GM21360 (cell line): ENCODE measurements at regions not wholly inside any gene's neighbourhood (a gene's known extent, or its start where the extent isn't known, plus 50 kb on each side); places are given as distances from the start of the nearest gene placed in this dataset.
"Not testable (repeated sequence)": the region's sequence is repeated elsewhere in the genome, so short reads cannot be mapped to it uniquely, and the experiment has no call there.

Experiments
- ATAC-seq: cut with Tn5 transposase; IDR thresholded peaks from one replicate; pipeline ENCODE4 v1.9.1; 2021; ENCODE audit warnings: mild to moderate bottlenecking, moderate library complexity; ENCODE audit not compliant: unreplicated experiment

- ATAC-seq: no peak
These were observed 135.7 kb upstream of the COX7C start for GRCh38 chr5:86482008-86482407.

GRCh38 chr5:86493777-86494176 is 124.0 kb upstream of the COX7C start:
- no peak for ATAC-seq

GRCh38 chr5:86500947-86501346 is 116.8 kb upstream of the COX7C start:
- ATAC-seq: no peak

- no peak for ATAC-seq
These were observed 110.2 kb upstream of the COX7C start for GRCh38 chr5:86507574-86507973.

DNA sequence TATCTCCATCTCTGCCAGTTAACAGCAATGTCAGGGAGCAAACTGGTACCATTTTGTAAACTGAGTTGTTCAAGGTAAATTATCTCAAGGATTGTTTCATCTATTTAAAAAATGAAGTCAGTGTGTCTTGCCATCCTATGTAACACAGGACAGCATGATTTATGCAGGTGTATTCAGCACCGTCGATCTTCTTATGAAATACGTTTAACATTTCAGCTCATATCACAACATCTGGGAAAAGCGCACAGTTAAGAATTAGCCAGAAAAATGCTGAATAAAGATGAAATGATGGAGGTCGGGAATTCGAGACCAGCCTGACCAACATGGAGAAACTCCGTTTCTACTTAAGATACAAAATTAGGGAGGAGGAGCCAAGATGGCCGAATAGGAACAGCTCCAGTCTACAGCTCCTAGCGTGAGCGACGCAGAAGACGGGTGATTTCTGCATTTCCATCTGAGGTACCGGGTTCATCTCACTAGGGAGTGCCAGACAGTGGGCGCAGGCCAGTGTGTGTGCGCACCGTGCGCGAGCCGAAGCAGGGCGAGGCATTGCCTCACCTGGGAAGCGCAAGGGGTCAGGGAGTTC is 107.3 kb upstream of the COX7C start:
- not testable (repeated sequence) for ATAC-seq

DNA sequence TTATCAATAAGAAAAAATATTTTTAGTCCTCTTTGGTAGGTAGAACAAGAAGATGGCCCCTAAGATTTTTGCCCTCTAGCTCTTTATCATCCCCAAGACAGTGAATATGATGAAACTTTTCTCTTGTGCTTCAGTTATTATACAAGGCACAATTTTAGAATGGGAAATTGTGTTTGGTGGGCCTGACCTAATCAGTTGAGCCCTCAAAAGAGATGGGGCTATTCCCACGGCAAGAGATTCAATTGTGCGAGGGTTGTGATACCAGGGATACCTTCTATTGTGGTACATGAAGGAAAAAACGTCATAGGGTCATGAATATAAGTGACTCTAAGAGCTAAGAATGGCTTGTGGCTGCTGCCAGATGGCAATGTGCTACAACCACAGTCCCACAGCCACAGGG is 94.0 kb upstream of the COX7C start:
- no peak for ATAC-seq

GRCh38 chr5:86525622-86526021 is 92.1 kb upstream of the COX7C start:
- ATAC-seq: no peak

GRCh38 chr5:86526811-86527348 is 90.9 kb upstream of the COX7C start:
- ATAC-seq: no peak

- no peak for ATAC-seq
These were observed 85.3 kb upstream of the COX7C start for GRCh38 chr5:86532429-86532828.

GRCh38 chr5:86536396-86536795 is 81.3 kb upstream of the COX7C start:
- ATAC-seq: no peak

DNA sequence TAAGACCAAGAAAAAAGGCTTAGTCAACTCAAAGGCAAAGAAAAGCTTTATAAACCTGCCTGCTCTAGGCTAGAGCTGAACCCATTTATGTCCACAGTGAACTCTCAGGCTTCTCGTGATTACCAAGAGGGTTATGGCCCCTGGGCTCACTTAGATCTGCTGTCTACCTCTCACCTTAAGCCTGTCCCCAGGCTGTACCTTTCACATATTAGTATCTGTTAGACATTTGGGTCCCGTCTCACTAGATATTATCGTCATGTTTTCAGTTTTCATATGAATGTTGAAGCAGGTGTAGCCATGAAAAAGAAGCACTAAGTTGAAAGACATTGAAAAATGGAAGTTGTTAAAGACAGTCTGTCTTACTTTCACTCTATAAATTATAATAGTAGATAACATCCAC is 75.2 kb upstream of the COX7C start:
- ATAC-seq: no peak

- ATAC-seq: no peak
These were observed 71.7 kb upstream of the COX7C start for GRCh38 chr5:86546044-86546443.

DNA sequence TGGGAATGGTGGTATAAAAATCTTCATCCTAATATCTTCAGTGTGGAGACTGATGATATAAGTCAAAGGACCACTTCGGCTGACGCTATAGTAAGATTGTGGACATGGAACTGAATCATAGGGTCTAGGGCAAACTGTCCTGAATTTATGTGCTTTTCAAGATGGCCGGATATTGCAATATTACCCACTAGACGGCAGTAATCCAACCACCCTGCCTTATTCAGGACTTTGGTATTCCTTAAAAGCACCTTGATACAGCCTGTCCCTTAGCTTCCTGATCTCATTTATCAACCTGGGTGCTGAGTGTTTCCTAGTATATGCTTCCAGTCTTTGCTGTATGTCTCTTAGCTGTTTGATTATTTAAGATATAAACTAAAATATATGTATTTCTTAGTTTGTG is 71.2 kb upstream of the COX7C start:
- no peak for ATAC-seq

DNA sequence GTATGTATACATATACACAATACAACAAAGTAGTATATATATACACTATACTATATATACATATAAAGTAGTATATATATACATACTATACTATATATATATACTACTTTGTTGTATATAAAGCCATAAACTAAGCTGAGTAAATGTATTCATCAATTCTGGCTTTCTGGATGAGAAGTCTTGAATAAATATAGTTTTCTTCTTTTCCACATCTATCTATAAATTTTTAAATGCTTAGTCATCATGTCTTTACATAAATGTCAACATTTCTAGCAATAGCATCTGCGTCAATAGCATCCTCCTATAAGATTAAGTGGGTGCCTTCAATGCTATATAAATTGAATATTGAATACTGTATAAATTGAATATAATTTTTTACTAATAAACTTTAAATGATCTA is 63.1 kb upstream of the COX7C start:
- no peak for ATAC-seq

- ATAC-seq: no peak
These were observed 59.8 kb upstream of the COX7C start for GRCh38 chr5:86557920-86558319.

DNA sequence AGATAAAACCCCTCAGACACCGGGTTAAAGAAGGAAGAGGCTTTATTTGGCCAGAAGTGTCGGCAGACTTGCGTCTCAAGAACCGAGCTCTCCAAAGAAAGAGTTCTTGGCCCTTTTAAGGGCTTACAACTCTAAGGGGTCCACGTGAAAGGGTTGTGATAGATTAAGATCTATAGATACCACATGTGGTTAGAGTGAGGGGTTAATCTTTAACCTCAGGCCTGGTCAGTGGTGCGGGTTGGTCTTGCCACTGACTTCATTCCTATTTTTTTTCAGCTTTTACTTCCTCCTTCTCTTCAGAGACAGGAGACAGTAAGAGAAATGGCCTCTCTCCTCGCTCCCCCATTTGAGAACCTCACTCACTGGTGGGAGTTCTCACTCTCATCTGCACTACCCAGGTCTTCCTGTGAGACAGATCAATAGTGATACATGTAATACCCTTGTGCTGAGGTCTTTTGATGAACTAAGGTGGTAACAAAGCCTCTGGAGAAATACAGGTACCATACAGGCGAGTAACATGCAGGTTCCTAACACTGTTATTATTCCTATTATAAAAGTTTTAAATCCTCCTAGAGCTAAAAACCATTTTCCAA is 52.4 kb upstream of the COX7C start:
- ATAC-seq: no peak

GRCh38 chr5:86566030-86566429 is 51.7 kb upstream of the COX7C start:
- ATAC-seq: not testable (repeated sequence)
